Esophagus muscularis mucosa (tissue), 4 donors: ENCODE measurements at regions not wholly inside any gene's neighbourhood (a gene's known extent, or its start where the extent isn't known, plus 50 kb on each side); places are given as distances from the start of the nearest gene placed in this dataset.
"Not testable (repeated sequence)": the region's sequence is repeated elsewhere in the genome, so short reads cannot be mapped to it uniquely, and the experiment has no call there.

Experiments
- DNase-seq: peaks from one replicate; pipeline ENCODE4 v3.0.0-alpha.2; 2017; ENCODE audit errors: extremely low spot score
- H3K27ac ChIP-seq, 4 donors: fragments of 200-600 bp; sonication (generic); replicated peaks in 1 of 4; 1 replicate in 3 of 4; 2 replicates in 1 of 4; pipeline ENCODE4 v1.5.1; 2016 to 2019; ENCODE audit warnings: mild to moderate bottlenecking in 1 of 4
- H3K27me3 ChIP-seq, 4 donors: fragments of 200-600 bp; sonication (generic); one replicate each; pipeline versions ENCODE4 v1.5.1 to v1.6.0; 2016 to 2019
- H3K36me3 ChIP-seq, 4 donors: fragments of 200-600 bp; sonication (generic); one replicate each; pipeline ENCODE4 v1.5.1; 2016 to 2019
- H3K4me1 ChIP-seq, 4 donors: fragments of 200-600 bp; sonication (generic); one replicate each; pipeline ENCODE4 v1.5.1; 2016 to 2019
- H3K4me3 ChIP-seq, 4 donors: fragments of 200-600 bp; sonication (generic); 1 replicate in 2 of 4; 2 replicates in 2 of 4; pipeline ENCODE4 v1.5.1; 2016 to 2019; ENCODE audit warnings: mild to moderate bottlenecking in 4 of 4, moderate library complexity in 1 of 4
- H3K9me3 ChIP-seq, 4 donors: fragments of 200-600 bp; sonication (generic); 1 replicate in 3 of 4; 2 replicates in 1 of 4; pipeline ENCODE4 v1.5.1; 2016 to 2019
- CTCF ChIP-seq, 3 experiments: fragments of 200-600 bp in 2 of 3; fragments of 450-650 bp in 1 of 3; sonication (generic) in 2 of 3; IDR thresholded peaks; one replicate each; pipeline ENCODE4 v1.5.1; 2017 to 2019; ENCODE audit warnings: antibody characterized with exemption in 3 of 3, mild to moderate bottlenecking in 2 of 3, moderate library complexity in 1 of 3
- WGBS: methylation state at CpG from one replicate; pipeline ENCODE4 v1.1.5; 2018; 5-methylcytosine and 5-hydroxymethylcytosine counted together
- intact Hi-C: fragments of 100-400 bp; cut with DNase I; formaldehyde crosslinking; loops from one replicate; pipeline ENCODE4 v1.15.1; 2023

GRCh38 chr4:8965896-8966295, 94.3 kb upstream of the HMX1 start:
- peaks cover 0 to 13% (median 12%) of the 10 kb centered on the region in 4 donors for H3K4me1 ChIP-seq
- DNase-seq, intact Hi-C loops, H3K4me3 ChIP-seq, H3K27ac ChIP-seq, H3K9me3 ChIP-seq, H3K36me3 ChIP-seq: not testable (repeated sequence)
- H3K27me3 ChIP-seq, result peaks cover 0 to 48% (median 0%) of the 10 kb centered on the region in 4 donors
- WGBS, result 81% methylated on average over 10 of the region's 15 CpGs

DNA sequence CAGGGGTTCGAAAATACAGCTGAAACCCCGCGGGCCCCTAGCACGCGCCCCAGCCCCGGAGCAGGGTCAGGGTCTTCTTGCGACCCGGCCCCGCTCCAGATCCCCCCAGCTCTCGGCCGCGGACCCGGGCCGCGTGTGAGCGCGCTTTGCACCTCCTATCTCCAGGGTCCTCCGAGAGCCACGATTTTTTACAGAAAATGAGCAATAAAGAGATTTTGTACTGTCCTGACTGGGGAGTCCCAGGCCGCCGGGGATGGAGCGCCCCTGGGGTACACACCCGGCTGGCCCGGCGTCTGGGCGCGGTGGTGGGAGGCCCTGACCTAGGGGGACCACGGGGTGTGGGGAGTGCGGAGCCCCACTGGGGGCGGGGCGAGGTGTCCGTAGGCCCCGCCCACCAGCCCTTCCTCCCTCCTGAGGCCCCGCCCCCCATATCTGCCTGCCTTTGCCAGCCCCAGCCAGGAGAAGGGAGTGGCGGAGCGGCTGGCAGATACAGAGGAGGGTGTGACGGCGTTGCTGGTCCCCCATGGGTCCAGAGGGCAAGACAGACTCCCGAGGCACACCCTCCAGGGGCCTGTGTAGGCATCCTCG, 92.7 kb upstream of the HMX1 start:
- H3K27me3 ChIP-seq, result peaks cover 0 to 57% (median 0%) of the 10 kb centered on the region in 4 donors
- H3K4me1 ChIP-seq, result peaks cover 0 to 13% (median 12%) of the 10 kb centered on the region in 4 donors
- H3K27ac ChIP-seq, H3K36me3 ChIP-seq, intact Hi-C loops, DNase-seq, H3K9me3 ChIP-seq: not testable (repeated sequence)
- H3K4me3 ChIP-seq, result peak overlapping the region in 3 of 4 donors; percentile 12 to 40 (median 32)
- WGBS, result 38% methylated on average over 2 of the region's 40 CpGs

- H3K27ac ChIP-seq, DNase-seq, H3K36me3 ChIP-seq, H3K9me3 ChIP-seq, intact Hi-C loops: not testable (repeated sequence)
- Histone ChIP-seq H3K4me1 (peaks cover 0 to 13% (median 12%) of the 10 kb centered on the region in 4 donors), H3K4me3 (peak overlapping the region in 2 of 4 donors; percentile 32 to 40), H3K27me3 (peaks cover 0 to 65% (median 0%) of the 10 kb centered on the region in 4 donors)
- WGBS, result 1% methylated on average over 25 of the region's 41 CpGs
Observed at GRCh38 chr4:8963533-8963932, 91.9 kb upstream of the HMX1 start.

DNA sequence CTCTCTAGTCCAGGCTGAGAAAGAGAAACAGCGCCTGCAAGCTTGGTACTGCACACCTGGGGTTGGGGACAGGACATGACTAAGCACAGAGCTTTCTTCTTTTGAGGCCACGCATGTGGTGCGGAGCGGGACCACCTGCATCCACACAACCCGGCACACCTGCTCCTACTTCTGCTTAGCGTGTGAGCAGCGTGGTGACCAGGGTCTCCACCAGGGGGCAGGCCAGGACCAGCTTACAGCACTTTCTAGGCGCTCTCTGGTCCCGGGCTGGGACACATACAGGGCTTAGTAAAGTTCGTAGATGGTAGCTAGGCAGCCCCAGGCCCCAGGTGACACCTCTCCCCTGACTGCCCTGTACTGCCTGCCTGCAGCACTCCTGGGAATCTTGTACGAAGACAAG, 89.7 kb upstream of the HMX1 start:
- H3K27ac ChIP-seq, DNase-seq, H3K9me3 ChIP-seq, H3K4me3 ChIP-seq, intact Hi-C loops, H3K36me3 ChIP-seq: not testable (repeated sequence)
- Histone ChIP-seq H3K27me3 (peaks cover 0 to 76% (median 0%) of the 10 kb centered on the region in 4 donors), H3K4me1 (peaks cover 0 to 13% (median 12%) of the 10 kb centered on the region in 4 donors)
- 14% methylated on average over 6 of the region's 11 CpGs for WGBS
- TF ChIP-seq CTCF (IDR thresholded peaks at IDR 0.05), result peak in 2 of 3 experiments; percentile 19 to 28

- H3K9me3 ChIP-seq, intact Hi-C loops, H3K4me3 ChIP-seq, H3K36me3 ChIP-seq, DNase-seq, H3K27ac ChIP-seq: not testable (repeated sequence)
- WGBS, result no CpG with 5 or more reads among the region's 18 CpGs
- Histone ChIP-seq H3K27me3 (peaks cover 0 to 61% (median 0%) of the 10 kb centered on the region in 4 donors), H3K4me1 (peaks cover 0 to 13% (median 11%) of the 10 kb centered on the region in 4 donors)
Observed at GRCh38 chr4:8959471-8959870, 87.8 kb upstream of the HMX1 start.

DNA sequence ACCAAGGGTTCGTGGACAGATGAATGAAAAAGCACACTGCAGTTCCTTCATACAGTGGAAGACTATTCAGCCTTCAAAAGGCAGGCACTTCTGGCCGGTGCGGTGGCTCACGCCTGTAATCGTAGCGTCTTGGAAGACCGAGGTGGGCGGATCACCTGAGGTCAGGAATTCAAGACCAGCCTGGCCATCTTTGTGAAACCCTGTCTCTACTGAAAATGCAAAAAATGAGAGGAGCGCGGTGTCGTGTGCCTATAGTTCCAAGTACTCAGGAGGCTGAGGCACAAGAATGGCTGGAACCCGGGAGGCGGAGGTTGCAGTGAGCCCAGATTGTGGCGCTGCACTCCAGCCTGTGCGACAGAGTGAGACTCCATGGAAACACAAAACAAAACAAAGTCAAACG, 82.4 kb upstream of the HMX1 start:
- DNase-seq, H3K9me3 ChIP-seq, H3K36me3 ChIP-seq, H3K27ac ChIP-seq, H3K4me1 ChIP-seq, H3K4me3 ChIP-seq, intact Hi-C loops: not testable (repeated sequence)
- 91% methylated on average over 16 of the region's 16 CpGs for WGBS
- H3K27me3 ChIP-seq, result peaks cover 0 to 25% (median 0%) of the 10 kb centered on the region in 4 donors

DNA sequence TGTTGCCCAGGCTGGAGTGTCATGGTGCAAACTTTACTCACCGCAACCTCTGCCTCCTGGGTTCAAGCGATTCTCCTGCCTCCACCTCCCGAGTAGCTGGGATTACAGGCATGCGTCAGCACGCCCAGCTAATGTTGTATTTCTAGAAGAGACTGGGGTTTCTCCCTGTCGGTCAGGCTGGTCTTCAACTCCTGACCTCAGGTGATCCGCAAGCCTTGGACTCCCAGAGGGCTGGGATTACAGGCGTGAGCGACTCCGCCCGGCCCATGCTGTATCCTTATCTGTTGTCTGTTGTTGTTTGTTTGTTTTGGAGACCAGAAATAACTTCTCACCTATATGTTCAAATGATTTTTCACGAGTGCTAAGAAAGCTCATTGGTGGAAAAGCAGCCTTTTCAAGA, 81.2 kb upstream of the HMX1 start:
- intact Hi-C loops, H3K4me3 ChIP-seq, H3K4me1 ChIP-seq, DNase-seq, H3K36me3 ChIP-seq, H3K9me3 ChIP-seq, H3K27ac ChIP-seq: not testable (repeated sequence)
- WGBS, result 88% methylated on average over 12 of the region's 12 CpGs
- peaks cover 0 to 16% (median 0%) of the 10 kb centered on the region in 4 donors for H3K27me3 ChIP-seq

GRCh38 chr4:8952109-8952508, 80.5 kb upstream of the HMX1 start:
- intact Hi-C loops, H3K4me3 ChIP-seq, H3K4me1 ChIP-seq, DNase-seq, H3K27ac ChIP-seq, H3K36me3 ChIP-seq, H3K9me3 ChIP-seq: not testable (repeated sequence)
- H3K27me3 ChIP-seq, result peaks cover 0 to 15% (median 0%) of the 10 kb centered on the region in 4 donors
- WGBS, result 65% methylated on average over 13 of the region's 13 CpGs

- 72% methylated on average over 6 of the region's 6 CpGs for WGBS
- H3K27ac ChIP-seq, H3K9me3 ChIP-seq, H3K36me3 ChIP-seq, intact Hi-C loops, H3K4me3 ChIP-seq, H3K4me1 ChIP-seq: not testable (repeated sequence)
- H3K27me3 ChIP-seq, result peaks cover 0 to 19% (median 0%) of the 10 kb centered on the region in 4 donors
- DNase-seq, result peak; percentile 14
Observed at GRCh38 chr4:8945506-8945905, 73.9 kb upstream of the HMX1 start.

- 91% methylated on average over 11 of the region's 11 CpGs for WGBS
- H3K36me3 ChIP-seq, H3K27ac ChIP-seq, intact Hi-C loops, H3K9me3 ChIP-seq, H3K4me1 ChIP-seq, H3K4me3 ChIP-seq: not testable (repeated sequence)
- peak; percentile 50 for DNase-seq
- H3K27me3 ChIP-seq, result peaks cover 0 to 39% (median 0%) of the 10 kb centered on the region in 4 donors
Observed at GRCh38 chr4:8943367-8943766, 71.7 kb upstream of the HMX1 start.

DNA sequence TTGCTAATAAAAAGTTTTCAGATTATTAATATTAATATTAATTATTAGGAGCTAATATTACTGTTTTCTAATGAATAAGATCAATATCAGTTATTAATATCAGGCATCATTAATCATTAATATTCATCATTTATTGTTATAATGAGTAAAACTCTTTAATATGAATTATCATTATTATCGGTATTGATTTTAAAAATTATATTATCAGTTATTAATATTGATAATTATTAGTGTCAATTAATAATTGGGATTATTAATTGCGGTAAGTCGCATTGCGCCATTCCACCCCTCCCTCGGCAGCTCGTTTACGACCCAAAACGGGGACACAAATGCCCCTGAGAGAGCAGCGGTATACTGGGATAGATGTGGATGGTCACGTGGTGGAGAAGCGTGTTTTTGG, 70.4 kb upstream of the HMX1 start:
- H3K36me3 ChIP-seq, DNase-seq, H3K9me3 ChIP-seq, intact Hi-C loops, H3K4me1 ChIP-seq, H3K27ac ChIP-seq, H3K4me3 ChIP-seq: not testable (repeated sequence)
- 89% methylated on average over 11 of the region's 11 CpGs for WGBS
- H3K27me3 ChIP-seq, result peaks cover 0 to 39% (median 0%) of the 10 kb centered on the region in 4 donors

- H3K9me3 ChIP-seq, intact Hi-C loops, H3K27ac ChIP-seq, H3K4me3 ChIP-seq, H3K36me3 ChIP-seq, H3K4me1 ChIP-seq, DNase-seq: not testable (repeated sequence)
- WGBS, result 84% methylated on average over 6 of the region's 6 CpGs
- H3K27me3 ChIP-seq, result peaks cover 0 to 39% (median 0%) of the 10 kb centered on the region in 4 donors
Observed at GRCh38 chr4:8941492-8941805, 69.8 kb upstream of the HMX1 start.
